Lower leg skin (tissue), 3 donors: ENCODE measurements at regions not wholly inside any gene's neighbourhood (a gene's known extent, or its start where the extent isn't known, plus 50 kb on each side); places are given as distances from the start of the nearest gene placed in this dataset.

Source experiments
- POLR2A ChIP-seq, 2 donors: fragments of 450-650 bp; IDR thresholded peaks; one replicate each; pipeline ENCODE4 v1.6.1; 2016 to 2017; ENCODE audit warnings: antibody characterized with exemption in 2 of 2, mild to moderate bottlenecking in 1 of 2, moderate library complexity in 1 of 2
- TF ChIP-seq, protein P1 (sequence below), 3 donors: fragments of 450-650 bp; IDR thresholded peaks; one replicate each; pipeline ENCODE4 v1.5.1; 2016; ENCODE audit warnings: antibody characterized with exemption in 3 of 3, mild to moderate bottlenecking in 3 of 3, moderate library complexity in 2 of 3

GRCh38 chr5:98354922-98355321, 418.5 kb upstream of the RGMB start:
- TF ChIP-seq, protein P1, sequence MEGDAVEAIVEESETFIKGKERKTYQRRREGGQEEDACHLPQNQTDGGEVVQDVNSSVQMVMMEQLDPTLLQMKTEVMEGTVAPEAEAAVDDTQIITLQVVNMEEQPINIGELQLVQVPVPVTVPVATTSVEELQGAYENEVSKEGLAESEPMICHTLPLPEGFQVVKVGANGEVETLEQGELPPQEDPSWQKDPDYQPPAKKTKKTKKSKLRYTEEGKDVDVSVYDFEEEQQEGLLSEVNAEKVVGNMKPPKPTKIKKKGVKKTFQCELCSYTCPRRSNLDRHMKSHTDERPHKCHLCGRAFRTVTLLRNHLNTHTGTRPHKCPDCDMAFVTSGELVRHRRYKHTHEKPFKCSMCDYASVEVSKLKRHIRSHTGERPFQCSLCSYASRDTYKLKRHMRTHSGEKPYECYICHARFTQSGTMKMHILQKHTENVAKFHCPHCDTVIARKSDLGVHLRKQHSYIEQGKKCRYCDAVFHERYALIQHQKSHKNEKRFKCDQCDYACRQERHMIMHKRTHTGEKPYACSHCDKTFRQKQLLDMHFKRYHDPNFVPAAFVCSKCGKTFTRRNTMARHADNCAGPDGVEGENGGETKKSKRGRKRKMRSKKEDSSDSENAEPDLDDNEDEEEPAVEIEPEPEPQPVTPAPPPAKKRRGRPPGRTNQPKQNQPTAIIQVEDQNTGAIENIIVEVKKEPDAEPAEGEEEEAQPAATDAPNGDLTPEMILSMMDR (IDR thresholded peaks at IDR 0.05) = no peak
- no peak for TF ChIP-seq POLR2A (IDR thresholded peaks at IDR 0.05)
